Activated naive CD8-positive, alpha-beta T cell treated with anti-CD3 and anti-CD28 coated beads, Interleukin-2, amount 50 U/mL, for 16 hours (primary cell): ENCODE measurements at regions not wholly inside any gene's neighbourhood (a gene's known extent, or its start where the extent isn't known, plus 50 kb on each side); places are given as distances from the start of the nearest gene placed in this dataset.

Experiments used
- DNase-seq: peaks from one replicate; pipeline ENCODE4 v3.0.0-alpha.2; 2020; ENCODE audit warnings: low read depth, low spot score

DNA sequence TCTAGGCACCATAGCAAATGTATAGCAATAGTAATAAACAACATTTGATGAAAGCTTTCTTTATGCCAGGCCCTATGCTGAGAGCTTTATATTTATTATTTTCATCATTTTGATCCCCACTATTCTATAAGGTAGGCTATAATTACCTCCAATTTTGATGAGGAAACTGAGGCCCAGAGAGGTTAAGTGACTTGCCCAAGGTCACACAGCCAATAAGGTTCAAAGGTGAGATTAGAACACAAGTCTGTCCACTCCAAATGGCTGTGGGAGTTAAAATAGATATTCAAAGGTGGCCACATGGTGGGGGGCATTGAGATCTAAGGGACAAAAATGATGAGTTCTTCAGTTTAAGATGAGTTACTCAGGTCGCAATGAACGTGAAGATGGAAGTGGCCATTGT lies 269.9 kb downstream of the BMP7 start:
- no peak for DNase-seq

DNA sequence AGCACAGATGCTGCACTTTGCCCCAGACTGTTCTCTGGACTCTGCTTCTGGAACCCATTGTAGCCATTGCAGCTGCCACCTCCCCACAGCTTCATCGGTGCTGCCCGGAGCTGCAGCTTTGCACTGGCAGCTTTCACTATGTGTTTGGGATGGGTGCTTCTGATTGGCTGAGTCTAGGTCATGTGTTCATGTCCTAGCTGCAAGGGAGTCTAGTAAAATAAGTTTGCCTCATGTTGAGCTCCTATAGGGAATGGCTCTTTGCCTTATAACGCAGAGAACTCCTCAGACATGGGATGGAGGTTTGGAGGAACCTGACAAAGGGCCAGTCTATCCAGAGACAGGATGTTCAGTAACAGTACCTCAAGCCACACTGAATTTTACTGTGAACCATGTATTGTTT lies 268.0 kb downstream of the BMP7 start:
- no peak for DNase-seq

DNA sequence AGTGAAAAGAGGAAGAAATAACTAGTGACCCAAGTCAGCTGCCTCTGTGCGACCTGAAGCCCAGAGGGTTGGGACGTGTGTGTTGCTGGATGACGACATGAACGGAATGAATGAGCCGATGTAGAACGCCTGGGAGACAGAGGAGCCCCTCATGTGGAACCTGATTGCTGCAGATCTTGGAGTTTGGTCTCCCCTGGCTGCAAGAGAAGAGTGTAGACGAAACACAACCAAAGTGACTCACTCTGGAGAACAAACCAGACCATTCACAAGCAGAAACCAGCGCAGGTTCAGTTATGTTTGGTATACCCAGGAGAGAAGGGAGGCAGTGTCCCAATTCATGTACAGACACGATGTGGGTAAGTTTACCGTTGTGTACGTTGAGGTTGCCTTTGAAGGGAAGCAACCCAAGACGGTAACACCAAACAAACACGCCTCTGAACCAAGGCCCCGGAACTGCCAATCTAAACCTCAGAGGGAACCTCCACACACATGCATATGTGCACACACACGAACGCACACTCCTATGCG lies 265.9 kb downstream of the BMP7 start:
- no peak for DNase-seq

GRCh38 chr20:57001126-57001767 lies 265.2 kb downstream of the BMP7 start:
- no peak for DNase-seq

GRCh38 chr20:57002066-57002570 lies 264.3 kb downstream of the BMP7 start:
- no peak for DNase-seq

DNA sequence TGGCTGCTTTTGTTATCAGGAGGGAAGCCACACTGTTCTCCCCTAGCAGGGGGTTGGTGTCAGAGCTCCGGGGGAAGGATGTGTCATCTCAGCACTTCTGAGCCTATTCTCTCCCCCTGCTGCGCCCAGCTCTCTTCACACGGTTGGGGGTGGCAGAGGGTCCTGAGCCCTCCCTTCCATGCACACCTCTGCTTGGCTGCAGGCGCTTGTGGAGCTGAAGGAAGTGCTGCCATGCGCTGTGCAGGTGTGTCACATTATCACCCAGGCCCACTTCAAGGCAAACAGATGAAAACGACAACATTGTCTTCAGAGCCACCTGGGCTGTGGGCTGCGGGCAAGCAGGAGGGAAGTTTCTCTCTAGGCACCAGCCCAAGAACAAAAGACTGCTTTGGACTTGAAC lies 263.4 kb downstream of the BMP7 start:
- DNase-seq = no peak

GRCh38 chr20:57004416-57004815 lies 262.0 kb downstream of the BMP7 start:
- DNase-seq = no peak

- DNase-seq = no peak
These were observed 261.2 kb downstream of the BMP7 start for GRCh38 chr20:57004951-57005933.

DNA sequence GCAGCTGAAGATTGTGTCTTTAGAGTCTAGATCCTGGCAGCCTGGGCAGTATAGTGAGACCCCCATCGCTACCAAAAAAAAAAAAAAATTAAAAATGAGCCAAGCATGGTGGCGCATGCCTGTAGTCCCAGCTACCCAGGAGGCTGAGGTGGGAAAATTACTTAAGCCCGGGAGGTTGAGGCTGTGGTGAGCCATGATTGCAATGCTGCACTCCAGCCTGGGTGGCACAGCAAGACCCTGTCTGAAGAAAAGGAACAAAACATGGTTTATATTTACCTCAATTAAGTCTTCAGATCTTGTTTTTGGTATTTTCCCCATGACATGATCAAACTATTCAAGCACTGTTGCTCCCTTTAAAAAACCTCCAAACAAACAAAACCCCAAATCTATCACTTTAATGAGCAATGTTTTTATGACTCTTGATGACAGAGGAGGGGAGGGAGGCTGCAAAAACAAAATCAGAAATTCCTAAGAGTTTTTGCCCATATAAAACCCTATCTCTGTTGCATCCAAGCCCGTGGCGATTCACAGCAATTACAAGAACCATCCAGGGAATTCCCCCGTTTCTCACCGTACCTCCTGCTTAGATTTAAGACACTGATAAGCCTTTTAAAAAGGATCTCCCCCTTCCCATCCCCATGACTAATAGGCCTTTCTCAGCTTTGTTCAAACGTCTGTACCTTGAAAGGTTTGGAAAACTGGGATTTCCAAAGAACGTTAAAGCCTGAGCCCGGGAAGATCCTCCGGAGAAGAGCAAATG lies 259.9 kb downstream of the BMP7 start:
- no peak for DNase-seq

GRCh38 chr20:57007171-57007540 lies 259.3 kb downstream of the BMP7 start:
- DNase-seq = no peak

DNA sequence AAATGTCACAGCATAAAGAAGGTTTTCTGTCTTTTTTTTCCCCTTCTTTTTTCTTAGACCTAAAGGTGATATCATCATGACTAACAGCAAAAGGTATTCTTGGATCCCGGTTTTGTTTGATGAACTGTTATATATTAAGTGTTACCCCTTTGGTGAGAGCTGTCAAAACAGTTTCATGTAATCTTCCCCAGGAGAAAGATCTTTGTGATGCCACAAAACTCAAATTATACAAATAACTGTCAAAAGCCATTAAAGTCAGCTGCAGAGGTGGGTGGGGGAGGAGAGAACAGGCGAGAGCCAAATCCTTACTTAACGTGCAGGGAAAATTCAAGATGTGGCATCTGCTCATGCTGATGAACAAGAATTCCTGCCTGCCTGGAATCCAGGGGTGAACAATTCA lies 258.2 kb downstream of the BMP7 start:
- no peak for DNase-seq

- DNase-seq = no peak
These were observed 257.1 kb downstream of the BMP7 start for GRCh38 chr20:57009355-57009754.

GRCh38 chr20:57009775-57010174 lies 256.7 kb downstream of the BMP7 start:
- no peak for DNase-seq

- DNase-seq = no peak
These were observed 253.8 kb downstream of the BMP7 start for GRCh38 chr20:57012691-57013090.

DNA sequence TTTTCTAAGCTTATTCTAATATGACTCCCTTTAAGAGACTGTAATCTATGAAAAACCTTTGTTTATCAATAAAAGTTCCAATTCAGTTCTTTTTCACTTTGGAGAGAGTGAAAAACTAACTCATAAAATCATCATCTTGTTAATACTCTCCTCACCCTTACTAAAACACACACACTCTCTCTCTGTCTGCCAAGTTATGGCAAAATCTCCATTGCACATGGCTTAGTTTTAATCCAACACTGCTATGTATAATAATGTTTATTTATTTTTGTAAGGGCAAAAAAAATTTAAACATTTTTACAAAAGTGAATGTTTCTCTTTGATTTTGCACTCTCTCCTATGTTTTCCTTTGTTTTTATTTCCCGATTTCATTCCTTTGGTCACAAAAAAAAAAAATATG lies 253.2 kb downstream of the BMP7 start:
- no peak for DNase-seq

DNA sequence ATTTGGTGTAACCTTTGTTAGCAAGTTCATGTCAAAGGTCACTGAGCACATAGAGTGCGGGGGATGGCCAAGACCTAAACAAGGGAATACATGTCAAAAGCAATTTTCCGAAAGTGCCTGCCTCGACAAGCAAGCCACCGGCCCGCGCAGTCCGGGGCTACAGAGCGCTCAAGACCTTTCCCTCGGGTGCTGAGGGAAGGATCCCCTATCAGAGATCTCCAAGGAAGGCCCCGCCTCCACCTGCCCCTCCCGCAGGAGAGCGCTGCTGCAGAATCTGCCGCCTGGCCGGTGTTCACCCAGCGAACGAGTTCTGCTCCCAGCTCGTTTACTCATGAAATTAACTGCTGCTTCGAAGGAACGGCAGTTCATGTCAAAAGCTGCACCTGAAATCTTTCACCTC lies 252.7 kb downstream of the BMP7 start:
- no peak for DNase-seq

DNA sequence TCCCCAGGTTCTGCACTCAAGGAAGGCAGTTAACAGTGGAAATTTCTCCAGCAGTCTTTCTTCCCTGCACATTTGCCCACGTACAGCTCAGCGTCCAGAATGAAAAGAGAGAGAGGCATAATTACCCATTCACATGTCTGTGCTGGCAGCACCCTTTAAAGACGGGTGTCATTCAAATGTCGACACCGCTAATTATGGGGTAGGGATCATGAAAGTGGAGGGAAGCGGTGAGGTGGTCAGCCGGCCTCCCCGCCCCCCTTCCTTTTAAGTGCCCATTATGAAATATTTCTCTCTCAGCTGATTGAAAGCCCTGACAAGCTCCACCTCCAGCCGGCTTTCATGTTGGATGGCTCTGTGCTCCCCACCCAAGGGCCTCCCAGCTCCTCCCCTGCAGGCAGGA lies 246.1 kb downstream of the BMP7 start:
- DNase-seq = no peak

DNA sequence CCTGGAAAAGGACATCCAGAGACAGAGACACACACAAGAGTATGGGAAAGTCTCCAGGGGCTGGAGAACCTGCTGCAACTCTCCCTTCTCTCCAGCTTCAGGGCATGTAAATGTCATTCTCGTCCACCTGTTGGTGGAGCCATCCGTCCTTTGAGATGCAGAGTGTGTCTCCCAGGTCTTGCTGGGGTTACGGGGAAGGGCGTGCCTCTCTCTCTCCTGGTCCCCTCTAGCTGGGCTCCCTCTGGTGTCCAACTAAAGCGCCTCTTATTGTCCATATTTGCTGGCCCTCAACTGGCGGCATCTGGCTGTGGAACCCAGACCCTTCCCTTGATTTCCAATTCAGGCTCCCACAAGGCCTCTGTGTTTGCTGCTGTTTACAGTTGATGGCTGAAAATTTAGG lies 244.1 kb downstream of the BMP7 start:
- DNase-seq = no peak

DNA sequence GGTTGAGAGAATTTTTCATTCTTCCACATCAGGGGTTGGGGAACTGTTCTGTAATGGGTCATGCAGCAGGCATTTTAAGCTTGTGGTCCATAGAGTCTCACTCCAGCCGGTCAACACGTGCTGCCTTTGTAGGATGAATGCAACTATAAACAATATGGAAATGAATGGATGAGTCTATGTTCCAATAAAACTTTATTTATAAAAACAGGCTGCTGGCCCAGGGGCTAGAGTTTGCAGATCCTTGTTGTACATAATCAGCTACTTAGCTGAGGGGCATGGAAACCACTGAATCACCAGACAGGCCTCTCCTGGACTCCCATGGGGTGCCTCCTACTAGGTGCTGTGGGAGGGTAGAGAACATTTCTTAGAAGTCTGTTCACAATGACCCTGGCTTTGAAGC lies 243.4 kb downstream of the BMP7 start:
- no peak for DNase-seq

DNA sequence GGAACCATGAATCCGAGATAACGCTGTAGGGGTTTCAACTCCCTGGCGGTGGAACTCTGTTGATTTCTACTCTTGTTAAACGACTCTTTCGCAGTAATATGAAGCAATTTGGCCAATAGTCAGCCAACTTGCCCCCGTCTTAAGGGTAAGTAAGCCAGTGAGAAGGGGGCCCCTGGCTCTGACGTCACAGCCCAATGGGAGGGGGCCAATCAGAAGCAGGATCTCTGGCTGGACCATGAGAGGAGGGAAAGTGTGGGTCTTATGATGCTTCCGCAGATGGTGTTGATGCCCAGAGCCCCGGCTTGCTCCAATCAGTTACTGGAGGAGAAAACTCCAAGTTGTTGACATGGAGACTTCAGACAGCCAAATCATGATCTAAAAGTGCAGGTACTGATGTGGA lies 242.4 kb downstream of the BMP7 start:
- DNase-seq = no peak

- no peak for DNase-seq
These were observed 241.6 kb downstream of the BMP7 start for GRCh38 chr20:57024849-57025248.

DNA sequence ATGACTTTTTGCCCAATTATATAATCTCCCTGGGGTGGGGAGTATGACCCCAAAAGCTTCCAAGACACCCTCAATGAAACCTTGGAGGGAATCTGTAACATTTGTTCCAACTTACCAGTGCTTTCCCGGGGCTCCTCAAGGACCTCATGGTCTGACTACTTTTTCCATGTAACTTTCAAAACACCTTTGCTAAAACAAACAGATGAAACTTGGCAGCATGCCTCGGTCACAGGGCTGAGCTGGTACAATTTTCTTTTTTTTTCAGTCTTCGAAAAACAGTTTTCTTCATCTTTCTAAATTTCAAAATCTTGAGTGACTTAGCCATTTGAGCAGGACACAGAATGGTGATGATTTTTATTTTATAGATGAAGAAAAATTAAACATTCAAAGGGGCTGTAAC lies 241.2 kb downstream of the BMP7 start:
- DNase-seq = no peak
